Gastroesophageal sphincter (tissue), 4 donors: ENCODE measurements at regions not wholly inside any gene's neighbourhood (a gene's known extent, or its start where the extent isn't known, plus 50 kb on each side); places are given as distances from the start of the nearest gene placed in this dataset.

Experiments used
- ATAC-seq: fragments of 150-250 bp; one replicate; pipeline ENCODE4 v1.9.1; 2016; ENCODE audit warnings: mild to moderate bottlenecking, moderate library complexity
- H3K27ac ChIP-seq, 4 donors: fragments of 200-600 bp; sonication (generic) in 3 of 4; 1 replicate in 3 of 4; 2 replicates in 1 of 4; pipeline ENCODE4 v1.5.1; 2016 to 2019
- H3K27me3 ChIP-seq: fragments of 200-600 bp; sonication (generic); one replicate; pipeline ENCODE4 v1.5.1; 2019
- H3K36me3 ChIP-seq, 2 donors: fragments of 200-600 bp; sonication (generic); one replicate each; pipeline ENCODE4 v1.5.1; 2019; ENCODE audit warnings: control low read depth in 1 of 2
- H3K4me1 ChIP-seq, 3 donors: fragments of 200-600 bp; sonication (generic); 1 replicate in 2 of 3; 2 replicates in 1 of 3; pipeline ENCODE4 v1.5.1; 2016 to 2019; ENCODE audit warnings: control low read depth in 2 of 3
- H3K4me3 ChIP-seq, 2 donors: fragments of 200-600 bp; sonication (generic); one replicate each; pipeline ENCODE4 v1.5.1; 2019; ENCODE audit warnings: mild to moderate bottlenecking in 1 of 2, moderate library complexity in 1 of 2
- H3K9me3 ChIP-seq, 3 donors: fragments of 200-600 bp; sonication (generic); one replicate each; pipeline ENCODE4 v1.5.1; 2017 to 2019; ENCODE audit warnings: control low read depth in 2 of 3
- EP300 ChIP-seq: sonication (generic); formaldehyde crosslinking; IDR thresholded peaks from one replicate; pipeline ENCODE4 v1.6.1; 2017; ENCODE audit warnings: antibody characterized with exemption, mild to moderate bottlenecking
- POLR2A ChIP-seq, 2 donors: fragments of 450-650 bp; IDR thresholded peaks; one replicate each; pipeline ENCODE4 v1.6.1; 2017; ENCODE audit warnings: antibody characterized with exemption in 2 of 2, mild to moderate bottlenecking in 2 of 2, moderate library complexity in 1 of 2
- POLR2AphosphoS5 ChIP-seq: sonication (generic); formaldehyde crosslinking; IDR thresholded peaks from one replicate; pipeline ENCODE4 v1.6.1; 2017; ENCODE audit warnings: antibody characterized with exemption
- WGBS, 2 donors: methylation state at CpG; one replicate each; pipeline ENCODE4 v1.1.5; 2018; ENCODE audit warnings: low coverage in 1 of 2; 5-methylcytosine and 5-hydroxymethylcytosine counted together
- TF ChIP-seq, protein P1 (sequence below), 4 experiments: fragments of 200-600 bp in 2 of 4; fragments of 450-650 bp in 2 of 4; sonication (generic) in 1 of 4; IDR thresholded peaks; one replicate each; pipeline ENCODE4 v1.5.1; 2017 to 2019; ENCODE audit warnings: antibody characterized with exemption in 4 of 4, mild to moderate bottlenecking in 2 of 4, moderate library complexity in 2 of 4

DNA sequence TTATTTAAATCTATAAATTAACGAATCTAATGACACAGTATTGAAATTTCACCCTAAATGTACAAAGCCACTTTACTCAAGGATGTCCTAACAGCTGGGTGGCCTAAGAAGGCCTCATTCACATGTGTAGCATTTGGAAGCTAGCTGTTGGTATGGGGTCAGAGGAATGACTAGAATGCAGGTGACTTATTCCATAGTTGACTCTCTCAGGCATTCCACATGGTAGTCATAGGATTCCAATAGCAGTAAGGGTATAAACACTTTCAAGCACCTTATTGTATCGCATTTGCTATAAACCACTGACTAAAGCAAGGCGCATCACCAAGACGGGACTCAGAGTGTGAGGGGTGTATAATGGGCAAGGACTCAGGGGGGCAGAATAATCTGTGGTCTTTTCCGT is 294.8 kb upstream of the EPHA3 start:
- H3K36me3 ChIP-seq = no peaks in the 10 kb centered on the region
- WGBS, 2 donors = 89 to 91% methylated on average over 3 to 5 of the region's 5 CpGs
- H3K9me3 ChIP-seq = no peaks in the 10 kb centered on the region
- TF ChIP-seq POLR2AphosphoS5 (no peak), EP300 (no peak), POLR2A (IDR thresholded peaks at IDR 0.05) (no peak)
- TF ChIP-seq, protein P1, sequence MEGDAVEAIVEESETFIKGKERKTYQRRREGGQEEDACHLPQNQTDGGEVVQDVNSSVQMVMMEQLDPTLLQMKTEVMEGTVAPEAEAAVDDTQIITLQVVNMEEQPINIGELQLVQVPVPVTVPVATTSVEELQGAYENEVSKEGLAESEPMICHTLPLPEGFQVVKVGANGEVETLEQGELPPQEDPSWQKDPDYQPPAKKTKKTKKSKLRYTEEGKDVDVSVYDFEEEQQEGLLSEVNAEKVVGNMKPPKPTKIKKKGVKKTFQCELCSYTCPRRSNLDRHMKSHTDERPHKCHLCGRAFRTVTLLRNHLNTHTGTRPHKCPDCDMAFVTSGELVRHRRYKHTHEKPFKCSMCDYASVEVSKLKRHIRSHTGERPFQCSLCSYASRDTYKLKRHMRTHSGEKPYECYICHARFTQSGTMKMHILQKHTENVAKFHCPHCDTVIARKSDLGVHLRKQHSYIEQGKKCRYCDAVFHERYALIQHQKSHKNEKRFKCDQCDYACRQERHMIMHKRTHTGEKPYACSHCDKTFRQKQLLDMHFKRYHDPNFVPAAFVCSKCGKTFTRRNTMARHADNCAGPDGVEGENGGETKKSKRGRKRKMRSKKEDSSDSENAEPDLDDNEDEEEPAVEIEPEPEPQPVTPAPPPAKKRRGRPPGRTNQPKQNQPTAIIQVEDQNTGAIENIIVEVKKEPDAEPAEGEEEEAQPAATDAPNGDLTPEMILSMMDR (IDR thresholded peaks at IDR 0.05) = no peak
- H3K4me3 ChIP-seq = no peak overlapping the region
- H3K27me3 ChIP-seq = no peaks in the 10 kb centered on the region
- H3K4me1 ChIP-seq = peaks cover 0 to 8% (median 0%) of the 10 kb centered on the region in 3 donors
- no peak overlapping the region for H3K27ac ChIP-seq
- ATAC-seq = no peak

DNA sequence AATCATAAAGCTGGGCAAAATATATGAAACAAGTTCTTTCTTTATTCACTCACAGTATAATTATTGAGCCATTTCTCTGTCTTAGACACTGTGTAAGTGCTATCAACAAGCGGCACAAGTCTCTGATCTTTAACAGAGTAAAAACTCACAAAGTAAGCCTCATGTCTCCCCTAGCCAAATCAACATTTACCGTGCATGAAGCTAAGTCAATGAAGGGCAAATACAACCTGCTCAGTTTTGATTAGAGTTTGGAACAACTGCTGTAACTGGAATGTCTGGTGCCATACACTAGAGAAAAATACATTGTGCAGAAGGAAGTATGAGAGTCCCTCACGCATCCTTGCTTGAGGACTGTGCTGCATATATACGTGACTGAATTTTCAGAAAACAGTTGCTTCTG is 291.0 kb upstream of the EPHA3 start:
- Histone ChIP-seq H3K27me3 (no peaks in the 10 kb centered on the region), H3K4me1 (no peaks in the 10 kb centered on the region), H3K27ac (no peak overlapping the region), H3K4me3 (no peak overlapping the region), H3K36me3 (no peaks in the 10 kb centered on the region), H3K9me3 (no peaks in the 10 kb centered on the region)
- ATAC-seq = no peak
- TF ChIP-seq POLR2AphosphoS5 (no peak), POLR2A (IDR thresholded peaks at IDR 0.05) (no peak), EP300 (no peak)
- TF ChIP-seq, protein P1 (IDR thresholded peaks at IDR 0.05) = no peak
- 71% methylated on average over 4 of the region's 4 CpGs; no CpG with 5 or more reads in 1 of the 2 donors for WGBS, 2 donors

DNA sequence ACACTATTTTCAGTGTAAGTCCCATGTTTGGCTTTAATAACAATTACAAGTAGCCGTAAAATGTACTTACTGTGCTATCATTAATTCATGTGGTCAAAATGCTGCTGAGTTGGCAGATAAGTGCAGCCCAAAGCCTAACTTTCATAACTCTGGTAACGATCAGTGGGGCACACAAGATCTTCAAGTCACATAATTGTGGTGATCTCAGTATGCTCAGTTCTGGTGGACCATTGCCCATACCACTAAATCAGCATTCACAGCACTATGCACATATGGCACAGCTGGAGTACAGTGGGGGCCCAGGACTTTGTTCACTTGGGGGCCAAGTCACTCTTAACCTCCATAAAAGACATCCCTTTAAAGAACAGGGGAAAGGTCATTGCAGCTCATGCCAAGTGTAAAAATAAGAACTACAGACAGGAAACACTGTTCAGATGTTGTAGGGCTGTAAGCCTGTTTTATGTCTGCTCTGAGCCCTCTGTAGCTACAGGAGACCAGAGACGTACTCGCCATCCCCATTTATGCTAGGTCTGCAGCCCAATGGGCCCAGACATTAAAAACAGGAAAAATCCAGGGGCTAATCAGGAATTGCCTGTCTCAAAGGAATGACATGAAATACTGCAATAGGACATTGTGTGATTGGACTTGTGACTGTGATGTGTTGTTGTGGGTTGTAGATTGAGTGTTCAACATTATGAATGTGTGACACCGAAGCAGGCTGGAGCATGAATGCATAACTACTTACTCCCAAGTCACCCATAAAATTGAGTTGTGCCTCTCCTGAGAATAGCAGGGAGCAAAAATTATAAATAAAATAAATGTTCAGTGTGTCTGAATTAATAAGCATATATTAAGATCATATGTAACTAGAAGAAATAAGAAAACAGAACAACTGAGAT is 282.5 kb upstream of the EPHA3 start:
- H3K9me3 ChIP-seq = no peaks in the 10 kb centered on the region
- H3K36me3 ChIP-seq = no peaks in the 10 kb centered on the region
- no peak for ATAC-seq
- peaks cover 0 to 6% (median 0%) of the 10 kb centered on the region in 3 donors for H3K4me1 ChIP-seq
- H3K27me3 ChIP-seq = no peaks in the 10 kb centered on the region
- TF ChIP-seq POLR2A (IDR thresholded peaks at IDR 0.05) (no peak), POLR2AphosphoS5 (no peak), EP300 (no peak)
- TF ChIP-seq, protein P1 (IDR thresholded peaks at IDR 0.05) = no peak
- H3K27ac ChIP-seq = no peak overlapping the region
- WGBS, 2 donors = 78 to 79% methylated on average over 3 to 5 of the region's 5 CpGs
- H3K4me3 ChIP-seq = no peak overlapping the region

DNA sequence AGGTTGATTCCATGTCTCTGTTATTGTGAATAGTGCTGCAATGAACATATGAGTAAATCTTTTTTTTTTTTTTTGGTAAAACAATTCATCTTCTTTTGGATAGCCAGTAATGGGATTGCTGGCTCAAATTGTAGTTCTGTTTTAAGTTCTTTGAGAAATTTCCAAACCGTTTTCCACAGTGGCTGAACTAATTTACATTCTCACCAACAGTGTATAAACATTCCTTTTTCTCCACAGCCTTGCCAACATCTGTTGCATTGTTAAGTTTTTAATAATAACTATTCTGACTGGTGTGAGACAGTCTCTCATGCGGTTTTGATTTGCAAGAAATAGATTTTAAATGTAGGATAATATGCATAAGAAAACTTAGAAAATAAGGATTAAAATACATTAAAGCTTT is 279.0 kb upstream of the EPHA3 start:
- H3K36me3 ChIP-seq = no peaks in the 10 kb centered on the region
- H3K4me3 ChIP-seq = no peak overlapping the region
- no peaks in the 10 kb centered on the region for H3K9me3 ChIP-seq
- no peak for ATAC-seq
- no peaks in the 10 kb centered on the region for H3K27me3 ChIP-seq
- no peak overlapping the region for H3K27ac ChIP-seq
- H3K4me1 ChIP-seq = peaks cover 0 to 6% (median 0%) of the 10 kb centered on the region in 3 donors
- TF ChIP-seq POLR2AphosphoS5 (no peak), EP300 (no peak), POLR2A (IDR thresholded peaks at IDR 0.05) (no peak)
- TF ChIP-seq, protein P1 (IDR thresholded peaks at IDR 0.05) = no peak
- 10 to 20% methylated on average over 2 of the region's 2 CpGs for WGBS, 2 donors

DNA sequence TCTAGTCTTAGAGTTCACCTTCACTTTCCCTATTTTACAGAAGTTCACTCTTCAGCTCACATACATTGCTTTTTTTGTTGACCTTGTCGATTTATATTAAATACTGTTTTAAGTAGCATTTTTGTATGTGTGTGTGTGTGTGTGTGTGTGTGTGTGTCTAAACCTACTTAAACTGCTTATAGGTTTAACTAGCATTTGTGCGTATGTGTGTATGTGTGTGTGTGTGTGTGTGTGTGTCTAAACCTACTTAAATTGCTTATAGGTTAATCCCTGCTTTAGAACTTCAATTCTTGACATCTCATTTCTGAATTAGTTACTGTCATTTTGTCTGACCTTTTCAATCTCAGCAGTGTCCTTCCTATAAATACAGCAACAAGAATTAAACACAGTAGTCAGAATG is 254.8 kb upstream of the EPHA3 start:
- Histone ChIP-seq H3K27ac (no peak overlapping the region), H3K9me3 (no peaks in the 10 kb centered on the region), H3K36me3 (no peaks in the 10 kb centered on the region), H3K4me1 (no peaks in the 10 kb centered on the region), H3K4me3 (no peak overlapping the region), H3K27me3 (no peaks in the 10 kb centered on the region)
- ATAC-seq = no peak
- no peak for TF ChIP-seq POLR2AphosphoS5
- no peak for TF ChIP-seq EP300
- TF ChIP-seq POLR2A (IDR thresholded peaks at IDR 0.05) = no peak
- TF ChIP-seq, protein P1 (IDR thresholded peaks at IDR 0.05) = no peak
- 69 to 70% methylated on average over 2 of the region's 2 CpGs for WGBS, 2 donors
